K562 (cell line): ENCODE measurements at regions not wholly inside any gene's neighbourhood (a gene's known extent, or its start where the extent isn't known, plus 50 kb on each side); places are given as distances from the start of the nearest gene placed in this dataset.
"Not testable (repeated sequence)": the region's sequence is repeated elsewhere in the genome, so short reads cannot be mapped to it uniquely, and the experiment has no call there.

Source experiments
- ATAC-seq: fragments of 200-7000 bp; cut with Tn5 transposase; 3 replicates; pipeline ENCODE4 v1.9.1; 2020; ENCODE audit warnings: moderate library complexity
- BruUV-seq: library from RNA; stranded (reverse); fragments of 400-500 nt; replicated peaks from 2 replicates; lab custom pipeline; 2021; lab: Mats Ljungman, UMichigan
- CTCF ChIA-PET: fragments of 300-600 bp; formaldehyde crosslinking; extraction: SDS; loops from one replicate; lab custom pipeline; 2021; ENCODE audit warnings: low intra/inter-chr PET ratio; lab: Yijun Ruan, JAX
- POLR2A ChIA-PET: fragments of 300-600, 350-650 bp; sonication (Branson Sonifier 250); formaldehyde crosslinking; extraction: SDS; loops from one replicate; lab custom pipeline; 2021; ENCODE audit warnings: antibody characterized with exemption, inconsistent platforms; lab: Yijun Ruan, JAX
- DNase-seq, 4 experiments: peaks; one replicate each; pipeline versions ENCODE4 v3.0.0 to v3.0.0-alpha.2; 2011 to 2018; ENCODE audit warnings: low spot score in 3 of 4, mixed read lengths in 3 of 4; ENCODE audit errors: extremely low read depth in 1 of 4
- FAIRE-seq: peaks from 2 replicates; lab custom pipeline; 2011; peaks lifted over from hg19 to GRCh38; lab: Jason Lieb, UNC
- H2AFZ ChIP-seq: 2 replicates; pipeline ENCODE4 v1.6.0; 2011; ENCODE audit warnings: low read depth, low read length, control low read depth, inconsistent platforms
- H3K27ac ChIP-seq: fragments of 200-600 bp; 3 replicates; pipeline ENCODE4 v1.8.0; 2011; ENCODE audit warnings: low read depth, mild to moderate bottlenecking, control low read depth, inconsistent platforms, low read length, moderate library complexity, mixed read lengths; ENCODE audit errors: extremely low read depth
- H3K27me3 ChIP-seq, 2 experiments: fragments of 300-600 bp in 1 of 2; 2 replicates in 1 of 2; 3 replicates in 1 of 2; pipeline versions ENCODE4 v1.6.0 to v1.8.0; 2011; ENCODE audit warnings: inconsistent platforms in 2 of 2, low read length in 2 of 2, mild to moderate bottlenecking in 1 of 2, mixed read lengths in 1 of 2, moderate library complexity in 1 of 2; ENCODE audit not compliant: control insufficient read depth in 2 of 2, insufficient read depth in 2 of 2
- H3K36me3 ChIP-seq: fragments of 300-600 bp; 3 replicates; pipeline ENCODE4 v1.8.0; 2011; ENCODE audit warnings: mild to moderate bottlenecking, low read length, inconsistent platforms; ENCODE audit not compliant: control insufficient read depth, insufficient read depth
- H3K4me1 ChIP-seq, 2 experiments: fragments of 200-600 bp in 1 of 2; replicated peaks in 1 of 2; 2 replicates in 1 of 2; 3 replicates in 1 of 2; pipeline versions ENCODE4 v1.5.1 to v1.8.0; 2011; ENCODE audit warnings: inconsistent platforms in 2 of 2, low read length in 2 of 2, mild to moderate bottlenecking in 1 of 2, mixed read lengths in 1 of 2, moderate library complexity in 1 of 2; ENCODE audit not compliant: control insufficient read depth in 2 of 2, insufficient read depth in 2 of 2
- H3K4me2 ChIP-seq: 2 replicates; pipeline ENCODE4 v1.6.1; 2011; ENCODE audit warnings: low read length, control low read depth, inconsistent platforms, mixed read lengths; ENCODE audit not compliant: insufficient read depth
- H3K4me3 ChIP-seq: fragments of 200-600 bp; sonication (generic), shearing (Covaris generic); 2 replicates; pipeline ENCODE4 v1.5.1; 2016; ENCODE audit warnings: control low read depth, inconsistent platforms
- H3K79me2 ChIP-seq: fragments of 200-600 bp; 3 replicates; pipeline ENCODE4 v1.8.0; 2011; ENCODE audit warnings: low read length, inconsistent platforms; ENCODE audit not compliant: control insufficient read depth, insufficient read depth
- H3K9ac ChIP-seq, 2 experiments: 2 replicates each; pipeline versions ENCODE4 v1.6.0 to v1.6.1; 2011; ENCODE audit warnings: low read depth in 2 of 2, low read length in 2 of 2, control low read depth in 1 of 2, inconsistent platforms in 1 of 2, mild to moderate bottlenecking in 1 of 2, mixed read lengths in 1 of 2; ENCODE audit not compliant: insufficient read depth in 1 of 2
- H3K9me1 ChIP-seq: one replicate; pipeline ENCODE4 v1.6.0; 2011; ENCODE audit warnings: inconsistent platforms, mild to moderate bottlenecking, low read length, moderate library complexity; ENCODE audit not compliant: control insufficient read depth, insufficient read depth
- H3K9me3 ChIP-seq: replicated peaks from 2 replicates; pipeline ENCODE4 v1.5.1; 2011; ENCODE audit warnings: low read depth, low read length, inconsistent platforms; ENCODE audit not compliant: control insufficient read depth, insufficient read depth
- H4K20me1 ChIP-seq: replicated peaks from 2 replicates; pipeline ENCODE4 v1.6.1; 2011; ENCODE audit warnings: low read length, inconsistent platforms, mixed read lengths; ENCODE audit not compliant: control insufficient read depth, insufficient read depth
- ZNF507 ChIP-seq: conservative IDR thresholded peaks from 2 replicates; pipeline ENCODE4 v1.6.1; 2017; ENCODE audit warnings: missing genetic modification characterization, missing compliant biosample characterization
- WGBS: fragments of 100-300 bp; shearing (Covaris generic); methylation state at CpG from one replicate; pipeline ENCODE4 v1.1.6; 2016; ENCODE audit warnings: low coverage, mixed read lengths; ENCODE audit not compliant: insufficient coverage; ENCODE audit errors: missing lambda C conversion rate; 5-methylcytosine and 5-hydroxymethylcytosine counted together
- in situ Hi-C: fragments of 300-500 bp; cut with MboI; formaldehyde crosslinking; loops from 4 replicates; pipeline ENCODE4 v1.15.0; 2018; ENCODE audit warnings: inconsistent platforms, mixed read lengths
- intact Hi-C: fragments of 100-400 bp; cut with micrococcal nuclease; formaldehyde crosslinking; loops from 2 replicates; pipeline ENCODE4 v1.14.2; 2022
- TF ChIP-seq, protein P1 (sequence below), 3 experiments: IDR thresholded peaks in 2 of 3; conservative IDR thresholded peaks in 1 of 3; 2 replicates each; pipeline ENCODE4 v1.5.1; 2011 to 2012; ENCODE audit warnings: low read length in 3 of 3, mild to moderate bottlenecking in 3 of 3, control low read depth in 2 of 3, improper control_type of control experiment in 1 of 3, inconsistent platforms in 1 of 3, low read depth in 1 of 3, mixed read lengths in 1 of 3, moderate library complexity in 1 of 3; ENCODE audit not compliant: insufficient read depth in 2 of 3

DNA sequence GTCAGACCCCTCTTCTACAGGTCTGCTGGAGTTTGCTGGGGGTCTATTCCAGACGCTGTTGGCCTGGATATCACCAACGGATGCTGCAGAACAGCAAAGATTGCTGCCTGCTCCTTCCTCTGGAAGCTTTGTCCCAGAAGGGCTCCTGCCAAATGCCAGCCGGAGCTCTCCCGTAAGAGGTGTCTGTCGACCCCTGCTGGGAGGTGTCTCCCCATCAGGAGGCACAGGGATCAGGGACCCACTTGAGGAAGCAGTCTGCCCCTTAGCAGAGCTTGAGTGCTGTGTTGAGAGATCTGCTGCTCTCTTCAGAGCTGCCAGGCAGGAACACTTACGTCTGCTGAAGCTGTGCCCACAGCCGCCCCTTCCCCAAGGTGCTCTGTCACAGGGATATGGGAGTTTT, 122.1 kb upstream of the TNP1 start (continued):
- TF ChIP-seq, protein P1, sequence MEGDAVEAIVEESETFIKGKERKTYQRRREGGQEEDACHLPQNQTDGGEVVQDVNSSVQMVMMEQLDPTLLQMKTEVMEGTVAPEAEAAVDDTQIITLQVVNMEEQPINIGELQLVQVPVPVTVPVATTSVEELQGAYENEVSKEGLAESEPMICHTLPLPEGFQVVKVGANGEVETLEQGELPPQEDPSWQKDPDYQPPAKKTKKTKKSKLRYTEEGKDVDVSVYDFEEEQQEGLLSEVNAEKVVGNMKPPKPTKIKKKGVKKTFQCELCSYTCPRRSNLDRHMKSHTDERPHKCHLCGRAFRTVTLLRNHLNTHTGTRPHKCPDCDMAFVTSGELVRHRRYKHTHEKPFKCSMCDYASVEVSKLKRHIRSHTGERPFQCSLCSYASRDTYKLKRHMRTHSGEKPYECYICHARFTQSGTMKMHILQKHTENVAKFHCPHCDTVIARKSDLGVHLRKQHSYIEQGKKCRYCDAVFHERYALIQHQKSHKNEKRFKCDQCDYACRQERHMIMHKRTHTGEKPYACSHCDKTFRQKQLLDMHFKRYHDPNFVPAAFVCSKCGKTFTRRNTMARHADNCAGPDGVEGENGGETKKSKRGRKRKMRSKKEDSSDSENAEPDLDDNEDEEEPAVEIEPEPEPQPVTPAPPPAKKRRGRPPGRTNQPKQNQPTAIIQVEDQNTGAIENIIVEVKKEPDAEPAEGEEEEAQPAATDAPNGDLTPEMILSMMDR (IDR thresholded peaks at IDR 0.05 in 2 of 3, conservative IDR thresholded peaks at IDR 0.05 in 1 of 3; ENCODE audit: insufficient read depth in 2 of 3, low read depth in 1 of 3, low read length in 3 of 3) = peak in 2 of 3 experiments; percentile 20 to 33; a peak in 2 of 6 replicates

DNA sequence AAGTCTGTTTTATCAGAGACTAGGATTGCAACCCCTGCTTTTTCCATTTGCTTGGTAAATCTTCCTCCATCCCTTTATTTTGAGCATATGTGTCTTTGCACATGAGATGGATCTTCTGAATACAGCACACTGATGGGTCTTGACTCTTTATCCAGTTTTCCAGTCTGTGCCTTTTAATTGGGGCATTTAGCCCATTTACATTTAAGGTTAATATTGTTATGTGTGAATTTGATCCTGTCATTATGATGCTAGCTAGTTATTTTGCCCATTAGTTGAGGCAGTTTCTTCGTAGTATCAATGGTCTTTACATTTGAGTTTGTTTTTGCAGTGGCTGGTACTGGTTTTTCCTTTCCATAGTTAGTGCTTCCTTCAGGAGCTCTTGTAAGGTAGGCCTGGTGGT, 120.6 kb upstream of the TNP1 start:
- CTCF ChIA-PET, H3K4me1 ChIP-seq, BruUV-seq, H3K9ac ChIP-seq, intact Hi-C loops, H3K9me3 ChIP-seq, ATAC-seq, H2AFZ ChIP-seq, H3K36me3 ChIP-seq, FAIRE-seq, H3K9me1 ChIP-seq, DNase-seq, H3K27ac ChIP-seq, H4K20me1 ChIP-seq, H3K79me2 ChIP-seq, H3K4me3 ChIP-seq, POLR2A ChIA-PET, H3K4me2 ChIP-seq, H3K27me3 ChIP-seq: not testable (repeated sequence)
- TF ChIP-seq ZNF507 (tag) = peak; percentile 91
- WGBS = 0% methylated on average over 1 of the region's 1 CpG
- in situ Hi-C loops = loop anchor here (10.0 to 25.0 kb wide), 2 partner anchors 286 to 532 kb away; partner anchors contain the start of gene IGFBP5
